ENCODE measurements at regions not wholly inside any gene's neighbourhood (a gene's known extent, or its start where the extent isn't known, plus 50 kb on each side); places are given as distances from the start of the nearest gene placed in this dataset.

DNA sequence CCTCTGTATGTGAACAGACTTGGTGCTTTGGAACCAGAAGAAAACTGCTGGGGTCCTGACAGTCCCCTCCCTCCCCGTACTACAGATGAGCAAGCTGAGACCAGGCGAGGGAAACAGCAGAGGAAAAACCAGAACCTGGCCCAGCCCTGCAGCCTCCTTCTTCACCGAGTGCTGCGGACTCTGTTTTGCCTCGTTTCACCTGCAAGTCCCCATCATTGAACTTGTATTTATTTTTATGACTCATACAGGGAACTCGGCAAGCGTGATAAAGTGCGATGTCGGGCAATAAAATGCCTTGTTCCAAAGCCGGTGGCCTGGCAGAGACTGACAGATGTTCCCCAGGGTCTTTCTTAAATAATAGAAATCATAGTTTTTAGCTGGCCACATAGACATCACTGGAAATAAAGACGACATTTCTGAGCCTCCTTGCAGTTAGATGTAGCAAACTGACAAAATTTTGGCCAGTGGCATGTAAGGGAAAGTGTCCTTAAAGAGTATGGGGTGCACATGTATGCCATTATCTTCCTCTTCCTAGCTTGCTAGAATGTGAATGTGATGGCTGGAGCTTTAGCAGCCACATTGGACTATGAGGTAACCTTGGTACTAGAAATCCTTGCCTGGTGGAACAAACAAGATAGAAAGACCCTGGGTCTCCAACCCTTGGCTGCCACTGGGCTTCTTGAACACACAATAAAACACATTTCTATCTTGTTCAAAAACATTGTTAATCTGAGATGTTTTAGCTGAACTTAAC is 128.6 kb downstream of the IRF8 start:
- no peak overlapping the region for H3K4me3 ChIP-seq (ENCODE audit: low read depth, low read length)
- TF ChIP-seq, protein P1, sequence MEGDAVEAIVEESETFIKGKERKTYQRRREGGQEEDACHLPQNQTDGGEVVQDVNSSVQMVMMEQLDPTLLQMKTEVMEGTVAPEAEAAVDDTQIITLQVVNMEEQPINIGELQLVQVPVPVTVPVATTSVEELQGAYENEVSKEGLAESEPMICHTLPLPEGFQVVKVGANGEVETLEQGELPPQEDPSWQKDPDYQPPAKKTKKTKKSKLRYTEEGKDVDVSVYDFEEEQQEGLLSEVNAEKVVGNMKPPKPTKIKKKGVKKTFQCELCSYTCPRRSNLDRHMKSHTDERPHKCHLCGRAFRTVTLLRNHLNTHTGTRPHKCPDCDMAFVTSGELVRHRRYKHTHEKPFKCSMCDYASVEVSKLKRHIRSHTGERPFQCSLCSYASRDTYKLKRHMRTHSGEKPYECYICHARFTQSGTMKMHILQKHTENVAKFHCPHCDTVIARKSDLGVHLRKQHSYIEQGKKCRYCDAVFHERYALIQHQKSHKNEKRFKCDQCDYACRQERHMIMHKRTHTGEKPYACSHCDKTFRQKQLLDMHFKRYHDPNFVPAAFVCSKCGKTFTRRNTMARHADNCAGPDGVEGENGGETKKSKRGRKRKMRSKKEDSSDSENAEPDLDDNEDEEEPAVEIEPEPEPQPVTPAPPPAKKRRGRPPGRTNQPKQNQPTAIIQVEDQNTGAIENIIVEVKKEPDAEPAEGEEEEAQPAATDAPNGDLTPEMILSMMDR (IDR thresholded peaks at IDR 0.05; ENCODE audit: insufficient read depth, low read depth, low read length): no peak
- DNase-seq (ENCODE audit: low read depth): no peak

DNA sequence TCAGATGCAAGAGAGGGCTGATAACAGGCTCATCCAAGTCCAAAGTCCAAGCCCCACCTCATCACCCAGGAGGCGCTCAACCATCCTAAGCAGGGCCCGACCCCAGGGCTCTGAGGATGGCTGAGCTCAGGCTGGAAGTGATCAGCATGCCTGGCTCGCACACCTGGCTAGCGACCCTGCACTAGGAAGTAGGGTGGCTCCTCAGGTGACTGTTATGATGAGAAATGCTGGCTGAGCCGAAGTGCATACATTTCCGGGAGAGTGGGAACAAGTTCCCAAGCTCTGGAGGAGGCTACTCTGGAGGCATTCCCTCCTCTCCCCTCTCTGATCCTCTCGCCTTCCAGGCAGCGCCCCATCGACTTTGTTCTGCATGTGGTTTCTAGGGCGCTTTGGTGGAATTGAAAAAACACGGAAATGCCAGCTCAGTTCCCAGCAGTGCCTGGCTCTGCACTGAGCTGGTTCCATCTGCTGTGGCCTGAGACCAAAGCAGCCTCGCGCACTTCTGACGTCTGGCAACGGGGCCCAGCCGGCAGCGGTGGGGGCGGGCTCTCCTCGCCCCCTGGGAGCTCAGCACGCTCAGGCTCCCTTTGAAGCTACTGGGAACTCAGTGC is 130.3 kb downstream of the IRF8 start:
- H3K4me3 ChIP-seq (ENCODE audit: low read depth, low read length): no peak overlapping the region
- TF ChIP-seq, protein P1 (IDR thresholded peaks at IDR 0.05; ENCODE audit: insufficient read depth, low read depth, low read length): no peak
- peak; percentile 57 for DNase-seq (ENCODE audit: low read depth)

DNA sequence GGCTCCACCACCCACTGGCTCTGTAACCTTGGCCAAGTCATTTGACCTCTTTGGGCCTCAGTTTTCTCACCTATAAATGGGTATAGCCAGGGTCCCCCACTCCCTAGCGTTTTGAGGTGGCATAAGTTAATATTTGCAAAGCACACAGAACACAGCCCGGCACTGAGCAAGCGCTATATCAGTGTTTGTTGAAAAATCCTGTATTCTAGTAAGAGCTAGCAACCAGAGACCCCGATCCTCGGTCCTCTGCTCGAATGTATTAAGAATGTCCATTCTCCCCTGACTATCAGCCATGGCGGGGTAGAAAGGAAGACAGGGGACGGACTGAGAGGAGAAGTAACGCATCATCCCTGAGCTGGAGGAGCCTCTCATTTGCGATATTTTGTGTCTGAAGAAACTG is 131.2 kb downstream of the IRF8 start:
- no peak for DNase-seq (ENCODE audit: low read depth)
- TF ChIP-seq, protein P1 (IDR thresholded peaks at IDR 0.05; ENCODE audit: insufficient read depth, low read depth, low read length): no peak
- H3K4me3 ChIP-seq (ENCODE audit: low read depth, low read length): no peak overlapping the region

GRCh38 chr16:86031141-86031678 is 132.2 kb downstream of the IRF8 start:
- no peak for DNase-seq (ENCODE audit: low read depth)
- TF ChIP-seq, protein P1 (IDR thresholded peaks at IDR 0.05; ENCODE audit: insufficient read depth, low read depth, low read length): no peak

DNA sequence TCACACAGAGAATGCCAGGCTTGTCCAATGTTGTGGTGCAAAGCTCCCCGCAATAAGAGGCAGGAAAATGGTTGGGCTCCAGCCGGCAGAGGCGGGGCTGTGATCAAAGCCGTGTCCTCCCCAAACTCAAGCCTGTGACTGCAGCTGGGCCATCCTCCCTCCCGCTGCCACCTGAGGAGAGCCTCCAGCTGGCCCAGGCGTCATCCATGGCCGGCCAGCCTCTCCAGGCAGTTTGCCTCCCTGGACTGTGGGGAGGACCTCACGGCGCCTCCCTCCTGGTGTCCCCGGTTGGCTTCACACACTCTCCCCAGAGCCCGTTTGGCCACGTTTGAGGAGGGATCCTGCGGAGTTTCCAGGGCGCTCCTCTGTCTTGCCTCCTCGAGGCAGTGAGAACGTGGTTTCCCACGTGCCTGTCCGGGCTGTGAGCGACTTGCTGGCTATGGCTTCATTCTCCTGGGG is 134.1 kb downstream of the IRF8 start:
- no peak overlapping the region for H3K4me3 ChIP-seq (ENCODE audit: low read depth, low read length)
- no peak for DNase-seq (ENCODE audit: low read depth)
- TF ChIP-seq, protein P1 (IDR thresholded peaks at IDR 0.05; ENCODE audit: insufficient read depth, low read depth, low read length): no peak

More at GRCh38 chr16:86031141-86031678, 132.2 kb downstream of the IRF8 start:
- no peak overlapping the region for H3K4me3 ChIP-seq (ENCODE audit: low read depth, low read length)

DNA sequence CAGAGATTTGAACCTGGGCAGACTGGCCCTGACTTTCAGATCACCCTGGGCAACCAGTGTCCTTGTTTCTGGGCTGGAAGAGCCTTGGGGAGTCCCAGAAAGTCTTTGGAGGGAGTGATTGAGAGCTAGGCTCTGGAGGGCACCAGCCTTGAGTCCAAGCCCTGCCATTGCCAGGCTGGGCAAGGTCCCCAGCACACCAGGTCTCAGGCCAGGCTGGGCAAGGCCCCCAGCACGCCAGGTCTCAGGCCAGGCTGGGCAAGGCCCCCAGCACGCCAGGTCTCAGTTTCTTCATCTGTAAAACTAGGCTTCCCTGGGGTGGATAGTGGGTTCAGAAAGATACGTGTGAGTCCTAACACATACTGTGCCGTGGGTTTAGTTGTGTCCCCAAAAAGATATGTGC is 135.0 kb downstream of the IRF8 start:
- TF ChIP-seq, protein P1 (IDR thresholded peaks at IDR 0.05; ENCODE audit: insufficient read depth, low read depth, low read length): no peak
- H3K4me3 ChIP-seq (ENCODE audit: low read depth, low read length): no peak overlapping the region
- DNase-seq (ENCODE audit: low read depth): no peak

Measured in fibroblast of villous mesenchyme (primary cell).